ENCODE measurements at regions not wholly inside any gene's neighbourhood (a gene's known extent, or its start where the extent isn't known, plus 50 kb on each side); places are given as distances from the start of the nearest gene placed in this dataset.

- Mint-ChIP-seq H3K27ac (ENCODE audit: unreplicated experiment) (no peak overlapping the region), H3K4me1 (ENCODE audit: low read depth, unreplicated experiment) (peaks cover 22% of the 10 kb centered on the region), H3K9me3 (ENCODE audit: low read depth, unreplicated experiment) (no peaks in the 10 kb centered on the region), H3K36me3 (ENCODE audit: insufficient read depth, unreplicated experiment) (no peaks in the 10 kb centered on the region), H3K4me3 (ENCODE audit: low read depth, unreplicated experiment) (no peak overlapping the region), H3K27me3 (ENCODE audit: unreplicated experiment) (no peaks in the 10 kb centered on the region)
- intact Hi-C loops (cut with micrococcal nuclease; ENCODE audit: unreplicated experiment), result no loop called here
- TF ChIP-seq CTCF (IDR thresholded peaks at IDR 0.05; ENCODE audit: unreplicated experiment), result no peak
- CTCF ChIA-PET, result interaction anchor here (0.7 kb wide), 1 partner anchor 197 kb away, joined by 4 read pairs; no protein-coding TSS in a partner anchor
- DNase-seq, result no peak
- BruUV-seq (replicated peaks), result no TSS peak
Measured at GRCh38 chr6:6861351-6861894, 246.3 kb upstream of the RREB1 start.

- Mint-ChIP-seq H3K27me3 (ENCODE audit: unreplicated experiment) (no peaks in the 10 kb centered on the region), H3K4me1 (ENCODE audit: low read depth, unreplicated experiment) (peaks cover 16% of the 10 kb centered on the region), H3K27ac (ENCODE audit: unreplicated experiment) (no peak overlapping the region), H3K36me3 (ENCODE audit: insufficient read depth, unreplicated experiment) (no peaks in the 10 kb centered on the region), H3K9me3 (ENCODE audit: low read depth, unreplicated experiment) (no peaks in the 10 kb centered on the region), H3K4me3 (ENCODE audit: low read depth, unreplicated experiment) (no peak overlapping the region)
- no TSS peak for BruUV-seq (replicated peaks)
- CTCF ChIA-PET, result interaction anchor here (0.7 kb wide), 1 partner anchor 197 kb away, joined by 4 read pairs; no protein-coding TSS in a partner anchor
- no peak for DNase-seq
- intact Hi-C loops (cut with micrococcal nuclease; ENCODE audit: unreplicated experiment), result no loop called here
- no peak for TF ChIP-seq CTCF (IDR thresholded peaks at IDR 0.05; ENCODE audit: unreplicated experiment)
Measured at GRCh38 chr6:6861995-6862394, 245.8 kb upstream of the RREB1 start.

GRCh38 chr6:6863970-6864639 lies 243.7 kb upstream of the RREB1 start:
- Mint-ChIP-seq H3K36me3 (ENCODE audit: insufficient read depth, unreplicated experiment) (no peaks in the 10 kb centered on the region), H3K27me3 (ENCODE audit: unreplicated experiment) (no peaks in the 10 kb centered on the region), H3K4me1 (ENCODE audit: low read depth, unreplicated experiment) (peaks cover 5% of the 10 kb centered on the region), H3K27ac (ENCODE audit: unreplicated experiment) (no peak overlapping the region), H3K9me3 (ENCODE audit: low read depth, unreplicated experiment) (no peaks in the 10 kb centered on the region), H3K4me3 (ENCODE audit: low read depth, unreplicated experiment) (no peak overlapping the region)
- no peak for TF ChIP-seq CTCF (IDR thresholded peaks at IDR 0.05; ENCODE audit: unreplicated experiment)
- BruUV-seq (replicated peaks), result no TSS peak
- CTCF ChIA-PET, result interaction anchor here (1.1 kb wide), 1 partner anchor 11 kb away, joined by 7 read pairs; no protein-coding TSS in a partner anchor
- intact Hi-C loops (cut with micrococcal nuclease; ENCODE audit: unreplicated experiment), result no loop called here
- no peak for DNase-seq

GRCh38 chr6:6865611-6866010 lies 242.2 kb upstream of the RREB1 start:
- H3K9me3 Mint-ChIP-seq (ENCODE audit: low read depth, unreplicated experiment), result no peaks in the 10 kb centered on the region
- no TSS peak for BruUV-seq (replicated peaks)
- TF ChIP-seq CTCF (IDR thresholded peaks at IDR 0.05; ENCODE audit: unreplicated experiment), result no peak
- peaks cover 5% of the 10 kb centered on the region for H3K4me1 Mint-ChIP-seq (ENCODE audit: low read depth, unreplicated experiment)
- H3K27ac Mint-ChIP-seq (ENCODE audit: unreplicated experiment), result no peak overlapping the region
- no peaks in the 10 kb centered on the region for H3K27me3 Mint-ChIP-seq (ENCODE audit: unreplicated experiment)
- CTCF ChIA-PET, result no interaction called here
- no peak for DNase-seq
- no peak overlapping the region for H3K4me3 Mint-ChIP-seq (ENCODE audit: low read depth, unreplicated experiment)
- no peaks in the 10 kb centered on the region for H3K36me3 Mint-ChIP-seq (ENCODE audit: insufficient read depth, unreplicated experiment)
- intact Hi-C loops (cut with micrococcal nuclease; ENCODE audit: unreplicated experiment), result no loop called here

All from Calu3 (cell line).